GM21360 (cell line): ENCODE measurements at regions not wholly inside any gene's neighbourhood (a gene's known extent, or its start where the extent isn't known, plus 50 kb on each side); places are given as distances from the start of the nearest gene placed in this dataset.
"Not testable (repeated sequence)": the region's sequence is repeated elsewhere in the genome, so short reads cannot be mapped to it uniquely, and the experiment has no call there.

ENCODE experiments used
- ATAC-seq: cut with Tn5 transposase; IDR thresholded peaks from one replicate; pipeline ENCODE4 v1.9.1; 2021; ENCODE audit warnings: mild to moderate bottlenecking, moderate library complexity; ENCODE audit not compliant: unreplicated experiment

GRCh38 chr13:109406376-109406992 lies 379.9 kb downstream of the IRS2 start:
- ATAC-seq, result no peak

DNA sequence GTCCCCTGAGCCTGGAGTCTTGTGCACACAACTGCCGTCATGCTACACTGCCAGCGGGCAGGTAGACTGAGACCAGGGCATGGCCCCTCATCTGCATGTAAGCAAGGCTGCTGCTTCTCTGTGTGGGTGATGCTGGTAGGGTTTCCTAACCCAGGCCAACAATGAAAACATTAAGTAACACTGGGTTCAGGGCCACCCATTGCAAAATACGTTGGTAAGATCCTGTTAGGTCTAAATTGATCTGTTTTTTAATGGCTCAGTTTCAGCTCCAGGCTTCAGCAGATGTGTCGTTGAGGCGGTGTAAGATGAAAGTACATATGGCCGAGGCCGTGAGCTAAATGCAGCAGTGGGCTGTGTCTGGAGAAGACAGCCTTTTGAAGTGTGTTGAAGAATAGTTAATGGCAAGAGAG lies 383.4 kb downstream of the IRS2 start:
- ATAC-seq, result no peak

DNA sequence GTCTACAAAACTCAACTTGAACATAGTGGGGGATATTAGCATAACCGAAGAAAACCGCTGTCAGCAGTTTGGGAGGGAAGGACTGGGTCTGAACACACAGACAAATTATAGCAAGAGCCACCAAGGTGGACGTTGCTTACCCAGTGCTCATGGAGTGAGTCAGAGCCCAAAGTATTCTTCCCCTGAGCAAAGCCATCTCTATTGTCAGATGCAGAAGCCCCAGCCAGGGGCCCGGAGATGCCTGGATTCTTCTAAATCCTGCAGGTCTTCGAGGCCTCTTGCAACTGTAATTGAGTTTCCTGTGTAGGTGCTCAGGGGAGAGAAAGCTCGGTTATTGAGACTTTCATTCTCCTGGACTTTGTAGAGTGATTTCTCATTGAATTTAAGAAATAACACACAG lies 384.5 kb downstream of the IRS2 start:
- no peak for ATAC-seq

GRCh38 chr13:109401307-109401706 lies 385.1 kb downstream of the IRS2 start:
- ATAC-seq, result no peak

- no peak for ATAC-seq
Observed at GRCh38 chr13:109400624-109401257, 385.6 kb downstream of the IRS2 start.

GRCh38 chr13:109400209-109400608 lies 386.2 kb downstream of the IRS2 start:
- ATAC-seq, result no peak

DNA sequence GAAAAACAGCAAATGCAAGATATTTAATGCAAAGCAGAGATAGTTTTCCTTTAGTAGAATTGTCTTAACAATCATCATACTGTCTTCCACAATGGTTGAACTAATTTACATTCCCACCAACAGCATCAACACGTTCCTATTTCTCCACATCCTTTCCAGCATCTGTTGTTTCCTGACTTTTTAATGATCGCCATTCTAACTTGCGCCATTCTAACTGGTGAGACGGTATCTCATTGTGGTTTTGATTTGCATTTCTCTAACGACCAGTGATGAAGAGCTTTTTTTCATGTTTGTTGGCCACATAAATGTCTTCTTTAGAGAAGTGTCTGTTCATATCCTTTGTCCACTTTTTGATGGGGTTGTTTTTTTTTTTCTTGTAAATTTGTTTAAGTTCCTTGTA lies 388.3 kb downstream of the IRS2 start:
- not testable (repeated sequence) for ATAC-seq

DNA sequence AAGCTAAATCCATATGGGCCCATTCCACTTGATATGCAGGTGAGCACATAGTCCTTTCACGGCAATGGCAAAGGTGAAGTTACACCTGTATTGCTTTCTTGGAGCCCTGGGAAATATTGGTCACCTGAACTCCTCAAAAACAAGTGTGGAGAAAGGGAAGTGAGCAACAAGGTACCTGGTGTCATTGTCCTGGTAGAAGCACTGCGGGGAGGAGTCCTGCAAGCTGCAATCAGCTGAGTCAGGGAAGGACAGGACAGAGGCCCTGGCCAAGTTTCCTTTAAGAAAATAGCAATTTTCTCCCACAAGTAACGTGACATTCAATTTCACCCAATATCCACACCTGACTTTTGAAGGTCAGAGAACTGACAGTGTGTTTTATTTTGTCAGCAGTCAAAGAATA lies 389.1 kb downstream of the IRS2 start:
- ATAC-seq, result no peak

GRCh38 chr13:109396266-109396665 lies 390.1 kb downstream of the IRS2 start:
- no peak for ATAC-seq

GRCh38 chr13:109395014-109395413 lies 391.4 kb downstream of the IRS2 start:
- no peak for ATAC-seq

DNA sequence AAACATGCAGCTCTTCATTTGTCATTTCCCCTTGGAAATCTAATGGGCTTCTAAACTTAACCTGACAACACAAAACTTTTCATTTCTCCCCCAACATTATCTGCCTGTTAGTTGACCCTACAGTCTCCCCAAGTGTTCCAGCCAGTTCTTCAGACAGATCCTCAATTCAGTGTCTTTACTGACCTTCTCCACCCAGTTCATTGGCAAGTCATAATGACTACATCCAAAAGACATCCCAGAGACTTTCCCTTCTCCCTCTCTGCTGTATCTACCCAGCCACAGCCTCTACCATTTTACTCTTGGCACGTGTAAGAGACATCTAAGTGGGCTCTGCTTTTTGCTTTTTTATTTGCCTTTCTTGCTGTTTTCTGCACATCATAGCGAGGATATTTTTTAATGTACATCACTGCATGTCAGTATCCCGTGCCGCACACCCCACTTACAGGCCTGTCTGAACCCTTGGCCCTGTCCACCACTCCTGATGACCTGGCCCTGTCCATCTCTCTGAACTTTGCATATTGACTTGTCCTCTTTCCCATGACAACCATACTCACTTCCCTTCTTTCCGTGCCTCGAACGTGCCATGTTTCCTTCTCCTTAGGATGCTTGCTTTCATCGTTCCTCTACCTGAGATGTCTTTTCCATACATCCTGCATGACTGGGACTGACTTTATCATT lies 391.9 kb downstream of the IRS2 start:
- no peak for ATAC-seq

DNA sequence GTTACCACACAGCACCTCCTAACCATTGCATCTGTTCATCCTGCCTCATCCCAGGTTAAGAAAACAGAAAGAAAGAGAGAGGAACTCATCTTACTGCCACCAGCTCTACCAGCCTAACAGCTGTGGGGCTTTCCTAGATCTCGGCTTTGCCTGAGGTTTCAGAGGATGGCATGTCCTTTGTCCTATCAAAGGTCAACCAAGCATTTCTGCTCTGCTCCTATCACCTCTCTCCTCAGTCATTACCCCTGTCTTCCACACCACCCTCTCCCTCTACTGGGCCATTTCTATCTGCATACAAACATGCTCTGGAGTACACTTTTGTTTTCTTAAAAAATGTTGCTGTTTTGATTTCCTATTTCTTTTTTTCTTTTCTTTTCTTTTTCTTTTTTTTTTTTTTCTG lies 393.3 kb downstream of the IRS2 start:
- no peak for ATAC-seq

GRCh38 chr13:109390391-109390790 lies 396.0 kb downstream of the IRS2 start:
- ATAC-seq, result no peak

- ATAC-seq, result no peak
Observed at GRCh38 chr13:109389892-109390345, 396.5 kb downstream of the IRS2 start.

- ATAC-seq, result no peak
Observed at GRCh38 chr13:109389456-109389855, 396.9 kb downstream of the IRS2 start.

- no peak for ATAC-seq
Observed at GRCh38 chr13:109387471-109387870, 398.9 kb downstream of the IRS2 start.

DNA sequence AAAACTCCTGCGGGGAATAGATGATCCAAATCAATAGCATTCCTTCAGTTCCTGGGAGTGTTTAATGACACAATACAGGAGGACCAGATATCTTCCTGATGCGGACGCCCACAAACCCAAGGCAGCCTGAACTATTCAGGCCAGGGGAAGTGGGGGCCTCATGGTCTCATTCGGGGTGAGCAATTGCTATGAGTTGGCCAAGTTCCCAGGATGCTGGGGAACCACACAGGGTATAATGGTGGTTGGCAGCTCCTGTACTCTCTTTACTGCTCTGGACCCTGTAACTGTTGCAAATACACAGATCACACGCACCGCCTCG lies 401.2 kb downstream of the IRS2 start:
- ATAC-seq, result no peak

- no peak for ATAC-seq
Observed at GRCh38 chr13:109384491-109385241, 401.7 kb downstream of the IRS2 start.

GRCh38 chr13:109383683-109384082 lies 402.7 kb downstream of the IRS2 start:
- no peak for ATAC-seq

DNA sequence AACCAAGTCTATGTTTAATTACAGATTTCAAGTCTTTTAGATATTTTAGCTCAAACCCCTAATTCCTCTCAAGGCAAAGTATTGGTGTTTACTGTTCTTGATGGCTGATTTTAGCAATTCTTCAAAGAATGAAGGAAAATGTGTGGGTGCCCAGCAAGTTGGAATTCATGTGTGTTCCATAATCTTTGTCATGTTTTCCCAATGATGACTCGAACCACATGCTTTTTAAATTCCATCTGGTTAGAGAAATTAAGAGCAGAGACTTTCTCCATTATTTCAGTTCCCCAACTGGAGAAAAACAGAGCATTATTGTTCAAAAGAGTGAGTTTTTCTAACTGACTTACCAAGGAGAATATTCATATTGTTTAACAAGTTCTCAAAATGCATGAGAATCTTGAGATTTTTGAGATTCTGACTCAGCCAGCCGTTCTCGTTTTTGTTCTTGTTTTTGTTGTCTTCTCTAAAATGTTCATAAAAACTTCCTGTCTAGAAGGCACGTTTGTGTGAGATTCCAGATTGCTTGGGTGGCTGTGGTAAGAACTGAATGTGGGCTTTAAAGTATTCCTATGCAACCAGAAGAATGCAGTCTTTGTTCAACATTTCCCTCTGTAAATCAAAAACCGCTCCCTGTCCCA lies 404.7 kb downstream of the IRS2 start:
- ATAC-seq, result no peak

DNA sequence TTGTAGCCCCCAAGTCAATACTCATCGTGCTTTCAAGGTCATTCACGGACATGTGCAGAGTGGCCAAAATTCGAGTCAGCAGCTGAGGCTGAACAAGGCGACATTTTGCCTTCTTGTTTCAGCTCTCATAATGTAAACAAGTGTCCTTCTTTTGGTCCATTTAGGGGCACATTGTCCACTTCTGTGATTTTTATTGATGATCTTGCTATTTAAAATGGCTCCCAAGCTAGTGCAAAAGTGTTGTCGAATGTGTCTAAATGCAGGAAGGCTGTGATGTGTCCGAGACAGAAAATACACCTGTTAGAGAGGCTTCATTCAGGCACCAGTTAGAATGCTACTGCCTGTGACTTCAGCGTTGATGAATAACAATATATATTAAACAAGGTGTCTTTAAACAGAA lies 405.9 kb downstream of the IRS2 start:
- ATAC-seq, result no peak
